NCI-H748 (cell line): ENCODE measurements at regions not wholly inside any gene's neighbourhood (a gene's known extent, or its start where the extent isn't known, plus 50 kb on each side); places are given as distances from the start of the nearest gene placed in this dataset.

Experiments used
- DNase-seq: peaks from one replicate; lab custom pipeline; 2025; ENCODE audit not compliant: unreplicated experiment; lab: John Stamatoyannopoulos, UW

GRCh38 chr10:91035650-91036292 is 114.9 kb upstream of the ANKRD1 start:
- no peak for DNase-seq

GRCh38 chr10:91036807-91037411 is 116.0 kb upstream of the ANKRD1 start:
- no peak for DNase-seq

GRCh38 chr10:91038971-91039370 is 118.1 kb upstream of the ANKRD1 start:
- peak; percentile 3 for DNase-seq

- no peak for DNase-seq
These were observed 119.5 kb upstream of the ANKRD1 start for GRCh38 chr10:91040343-91040742.

- no peak for DNase-seq
These were observed 121.2 kb upstream of the ANKRD1 start for GRCh38 chr10:91042069-91042468.

- DNase-seq: peak; percentile 21
These were observed 122.5 kb upstream of the ANKRD1 start for GRCh38 chr10:91043173-91043910.

- no peak for DNase-seq
These were observed 126.0 kb upstream of the ANKRD1 start for GRCh38 chr10:91046869-91047268.

GRCh38 chr10:91048380-91048779 is 127.5 kb upstream of the ANKRD1 start:
- DNase-seq: no peak

GRCh38 chr10:91049296-91049987 is 128.6 kb upstream of the ANKRD1 start:
- DNase-seq: no peak

- no peak for DNase-seq
These were observed 129.1 kb upstream of the ANKRD1 start for GRCh38 chr10:91049988-91050360.

- no peak for DNase-seq
These were observed 129.6 kb upstream of the ANKRD1 start for GRCh38 chr10:91050371-91051034.

GRCh38 chr10:91051829-91052228 is 130.9 kb upstream of the ANKRD1 start:
- no peak for DNase-seq

- DNase-seq: no peak
These were observed 133.4 kb upstream of the ANKRD1 start for GRCh38 chr10:91054325-91054724.

GRCh38 chr10:91061187-91061586 is 140.3 kb upstream of the ANKRD1 start:
- DNase-seq: no peak

GRCh38 chr10:91061608-91062007 is 140.7 kb upstream of the ANKRD1 start:
- DNase-seq: no peak

- no peak for DNase-seq
These were observed 141.2 kb upstream of the ANKRD1 start for GRCh38 chr10:91062091-91062490.

- DNase-seq: no peak
These were observed 148.7 kb upstream of the PCGF5 start for GRCh38 chr10:91071786-91072185.

GRCh38 chr10:91073286-91073979 is 147.0 kb upstream of the PCGF5 start:
- no peak for DNase-seq

GRCh38 chr10:91076991-91077548 is 143.4 kb upstream of the PCGF5 start:
- DNase-seq: no peak

GRCh38 chr10:91077549-91078071 is 142.9 kb upstream of the PCGF5 start:
- peak; percentile 23 for DNase-seq
